ENCODE measurements at regions not wholly inside any gene's neighbourhood (a gene's known extent, or its start where the extent isn't known, plus 50 kb on each side); places are given as distances from the start of the nearest gene placed in this dataset.

DNA sequence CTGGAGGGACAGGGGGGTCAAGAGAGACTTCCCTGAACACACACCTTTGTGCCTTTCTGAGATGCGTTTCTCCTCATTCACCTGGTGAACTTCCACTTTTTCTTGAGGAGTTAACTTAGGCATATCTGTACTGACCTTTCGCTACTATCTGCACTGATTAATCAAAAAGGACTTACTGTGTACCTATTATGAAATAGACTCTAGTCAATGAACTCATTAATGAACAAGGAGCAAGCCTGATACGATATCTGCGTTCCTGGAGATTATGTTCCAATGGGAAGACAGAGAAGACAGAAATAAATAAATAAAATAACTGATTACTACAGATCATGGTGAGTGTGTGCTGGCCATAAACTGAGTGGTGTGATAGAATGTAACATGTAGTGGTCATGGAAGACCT is 157.2 kb upstream of the TBL1XR1 start:
- no peak for DNase-seq
- no peaks in the 10 kb centered on the region for H3K27me3 ChIP-seq
- intact Hi-C loops (cut with DNase I), result no loop called here
- TF ChIP-seq, protein P1, sequence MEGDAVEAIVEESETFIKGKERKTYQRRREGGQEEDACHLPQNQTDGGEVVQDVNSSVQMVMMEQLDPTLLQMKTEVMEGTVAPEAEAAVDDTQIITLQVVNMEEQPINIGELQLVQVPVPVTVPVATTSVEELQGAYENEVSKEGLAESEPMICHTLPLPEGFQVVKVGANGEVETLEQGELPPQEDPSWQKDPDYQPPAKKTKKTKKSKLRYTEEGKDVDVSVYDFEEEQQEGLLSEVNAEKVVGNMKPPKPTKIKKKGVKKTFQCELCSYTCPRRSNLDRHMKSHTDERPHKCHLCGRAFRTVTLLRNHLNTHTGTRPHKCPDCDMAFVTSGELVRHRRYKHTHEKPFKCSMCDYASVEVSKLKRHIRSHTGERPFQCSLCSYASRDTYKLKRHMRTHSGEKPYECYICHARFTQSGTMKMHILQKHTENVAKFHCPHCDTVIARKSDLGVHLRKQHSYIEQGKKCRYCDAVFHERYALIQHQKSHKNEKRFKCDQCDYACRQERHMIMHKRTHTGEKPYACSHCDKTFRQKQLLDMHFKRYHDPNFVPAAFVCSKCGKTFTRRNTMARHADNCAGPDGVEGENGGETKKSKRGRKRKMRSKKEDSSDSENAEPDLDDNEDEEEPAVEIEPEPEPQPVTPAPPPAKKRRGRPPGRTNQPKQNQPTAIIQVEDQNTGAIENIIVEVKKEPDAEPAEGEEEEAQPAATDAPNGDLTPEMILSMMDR (IDR thresholded peaks at IDR 0.05), result no peak
- no peak for TF ChIP-seq POLR2A (IDR thresholded peaks at IDR 0.05)
- H3K9me3 ChIP-seq, result no peaks in the 10 kb centered on the region
- no peak overlapping the region for H3K4me3 ChIP-seq
- H3K27ac ChIP-seq, result no peak overlapping the region
- 43% methylated on average over 4 of the region's 4 CpGs for WGBS (ENCODE audit: insufficient coverage, low coverage, low lambda C conversion rate, missing lambda C conversion rate)
- no peak for ATAC-seq
- no peaks in the 10 kb centered on the region for H3K36me3 ChIP-seq
- peaks cover 4 to 14% (median 6%) of the 10 kb centered on the region in 4 donors for H3K4me1 ChIP-seq

DNA sequence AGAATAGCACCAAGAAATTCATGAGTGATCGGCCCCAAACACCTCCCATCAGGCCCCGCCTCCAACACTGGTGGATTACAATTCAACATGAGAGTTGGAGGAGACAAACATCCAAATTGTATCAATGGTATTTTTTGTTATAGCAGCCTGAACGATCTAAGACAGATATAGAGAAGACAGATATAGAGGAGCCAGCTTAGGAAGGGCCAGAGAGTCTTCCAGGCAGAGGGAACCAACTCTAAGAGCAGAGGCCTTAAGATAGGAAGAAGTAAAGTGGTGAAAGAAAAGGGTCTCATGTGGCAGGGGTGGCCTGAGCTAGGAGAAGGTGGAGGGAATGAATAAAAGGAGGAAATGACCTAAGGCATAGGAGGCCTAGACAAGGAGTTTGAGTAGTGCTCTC is 158.8 kb upstream of the TBL1XR1 start:
- no peaks in the 10 kb centered on the region for H3K9me3 ChIP-seq
- H3K27ac ChIP-seq, result no peak overlapping the region
- peaks cover 4 to 16% (median 8%) of the 10 kb centered on the region in 4 donors for H3K4me1 ChIP-seq
- no peaks in the 10 kb centered on the region for H3K36me3 ChIP-seq
- ATAC-seq, result no peak
- intact Hi-C loops (cut with DNase I), result loop anchor here (5.0 kb wide), 2 partner anchors 144 to 159 kb away; partner anchors contain the start of gene TBL1XR1 (in 1 of the 2)
- WGBS (ENCODE audit: insufficient coverage, low coverage, low lambda C conversion rate, missing lambda C conversion rate), result 82% methylated on average over 3 of the region's 3 CpGs
- no peak for TF ChIP-seq POLR2A (IDR thresholded peaks at IDR 0.05)
- TF ChIP-seq, protein P1 (IDR thresholded peaks at IDR 0.05), result no peak
- no peaks in the 10 kb centered on the region for H3K27me3 ChIP-seq
- no peak overlapping the region for H3K4me3 ChIP-seq
- no peak for DNase-seq

DNA sequence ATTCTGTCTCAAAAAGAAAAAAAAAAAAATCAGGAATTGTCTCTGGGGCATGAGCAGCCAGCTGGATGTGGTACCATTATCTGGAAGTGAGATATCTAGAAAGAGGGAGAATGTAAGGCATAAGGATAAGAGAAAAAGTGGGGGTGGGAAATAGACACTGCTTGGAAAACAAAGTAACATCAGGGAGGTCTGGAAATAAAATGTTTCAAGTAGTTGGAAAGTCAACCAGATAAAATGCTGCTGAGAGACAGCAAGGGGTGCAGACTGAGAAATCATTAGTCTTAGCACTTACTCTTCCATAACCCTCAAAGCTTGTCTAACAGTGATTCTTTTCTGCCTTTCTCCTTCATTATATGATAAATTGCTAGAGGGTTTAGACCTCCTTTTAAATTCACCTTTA is 159.7 kb upstream of the TBL1XR1 start:
- no peaks in the 10 kb centered on the region for H3K9me3 ChIP-seq
- intact Hi-C loops (cut with DNase I), result loop anchor here (5.0 kb wide), 2 partner anchors 145 to 160 kb away; partner anchors contain the start of gene TBL1XR1 (in 1 of the 2)
- no peak for DNase-seq
- ATAC-seq, result no peak
- TF ChIP-seq, protein P1 (IDR thresholded peaks at IDR 0.05), result no peak
- TF ChIP-seq POLR2A (IDR thresholded peaks at IDR 0.05), result no peak
- no peaks in the 10 kb centered on the region for H3K36me3 ChIP-seq
- H3K4me3 ChIP-seq, result no peak overlapping the region
- H3K27ac ChIP-seq, result no peak overlapping the region
- peaks cover 4 to 16% (median 8%) of the 10 kb centered on the region in 4 donors for H3K4me1 ChIP-seq
- H3K27me3 ChIP-seq, result no peaks in the 10 kb centered on the region

DNA sequence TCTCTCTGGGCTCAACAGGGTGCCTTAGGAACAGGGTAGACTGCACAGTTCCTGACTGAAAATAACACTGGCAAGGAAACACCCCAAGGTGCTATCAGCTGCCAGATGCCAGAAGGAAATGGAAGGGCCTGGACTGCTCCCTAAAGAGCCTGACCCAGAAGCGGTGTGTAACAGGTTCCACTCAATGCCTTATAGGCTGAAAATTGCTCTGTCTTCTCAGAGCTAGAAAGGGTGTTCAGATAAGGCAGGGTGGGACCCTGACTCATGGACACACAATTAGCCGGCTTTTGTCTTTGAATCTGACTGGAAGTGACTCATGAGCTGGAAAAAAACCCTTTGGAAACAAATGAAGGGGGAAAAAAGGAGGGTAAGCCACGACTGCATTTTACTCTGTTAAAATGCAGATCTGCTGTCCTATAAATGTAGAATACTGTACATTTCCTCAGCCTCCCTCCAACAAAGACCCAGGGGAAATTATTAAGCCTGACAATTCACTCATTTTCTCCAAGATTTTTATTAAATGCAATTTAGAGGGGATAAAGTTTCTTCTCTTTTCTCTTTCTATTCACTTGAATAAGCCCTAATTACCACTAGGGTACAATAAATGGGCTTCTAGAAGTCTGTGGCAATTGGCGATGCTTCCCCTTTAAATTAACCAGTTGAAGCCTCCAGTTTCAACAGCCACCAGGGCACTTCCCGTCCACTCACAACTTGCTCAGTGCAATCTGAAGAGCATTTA is 160.2 kb upstream of the TBL1XR1 start:
- peak in 1 of 4 donors; percentile 14 for ATAC-seq
- WGBS (ENCODE audit: insufficient coverage, low coverage, low lambda C conversion rate, missing lambda C conversion rate), result 20% methylated on average over 5 of the region's 5 CpGs

More for the DNA sequence above, 160.2 kb upstream of the TBL1XR1 start:
- Histone ChIP-seq H3K27ac (peak overlapping the region; percentile 76 to 91 (median 85)), H3K4me3 (peak overlapping the region; percentile 19 to 48 (median 46)), H3K4me1 (peaks cover 4 to 16% (median 8%) of the 10 kb centered on the region in 4 donors), H3K36me3 (no peaks in the 10 kb centered on the region), H3K9me3 (no peaks in the 10 kb centered on the region), H3K27me3 (no peaks in the 10 kb centered on the region)
- TF ChIP-seq POLR2A (IDR thresholded peaks at IDR 0.05), result no peak
- TF ChIP-seq, protein P1 (IDR thresholded peaks at IDR 0.05), result no peak
- DNase-seq, result no peak
- intact Hi-C loops (cut with DNase I), result loop anchor here (5.0 kb wide), 2 partner anchors 145 to 160 kb away; partner anchors contain the start of gene TBL1XR1 (in 1 of the 2)
